ENCODE measurements at regions not wholly inside any gene's neighbourhood (a gene's known extent, or its start where the extent isn't known, plus 50 kb on each side); places are given as distances from the start of the nearest gene placed in this dataset.

DNA sequence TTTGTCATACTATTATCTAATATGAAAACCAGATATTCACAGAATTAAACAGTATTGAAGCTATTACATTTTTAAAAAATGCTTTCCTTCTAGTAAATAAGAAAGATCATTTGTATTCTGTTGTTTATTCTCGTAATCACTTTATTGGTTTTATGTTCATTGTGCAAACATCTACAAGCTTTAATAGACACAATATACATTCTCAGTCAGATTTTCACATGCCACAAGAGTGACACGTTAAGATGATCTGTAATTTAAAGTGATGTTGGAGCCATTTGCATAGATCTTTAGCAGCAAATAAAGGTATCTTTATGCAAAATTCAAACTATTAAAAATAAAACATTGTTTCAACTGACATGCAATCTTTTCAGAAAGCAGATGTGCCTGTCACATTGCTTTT, 469.9 kb downstream of the PCDH11X start:
- FAIRE-seq (no peak), ATAC-seq (no peak), DNase-seq (ENCODE audit: low spot score) (no peak)
- intact Hi-C loops (cut with micrococcal nuclease; ENCODE audit: unreplicated experiment): no loop called here
- TF ChIP-seq ZSCAN31 (CRISPR knock-in tag; IDR thresholded peaks at IDR 0.05; ENCODE audit: low read depth): no peak
- TF ChIP-seq ZNF75D (CRISPR knock-in tag; IDR thresholded peaks at IDR 0.05; ENCODE audit: borderline replicate concordance): no peak
- no peak for TF ChIP-seq ZNF180 (CRISPR knock-in tag; IDR thresholded peaks at IDR 0.05; ENCODE audit: borderline replicate concordance, low read depth)
- TF ChIP-seq PLRG1 (conservative IDR thresholded peaks at IDR 0.05): no peak
- no peak for TF ChIP-seq ZNF350 (CRISPR knock-in tag; IDR thresholded peaks at IDR 0.05; ENCODE audit: borderline replicate concordance, low read depth)
- TF ChIP-seq ZNF792 (CRISPR knock-in tag; IDR thresholded peaks at IDR 0.05): no peak
- TF ChIP-seq ESRRA (CRISPR knock-in tag; IDR thresholded peaks at IDR 0.05; ENCODE audit: low read depth): no peak
- no peak for TF ChIP-seq ETV5 (CRISPR knock-in tag; IDR thresholded peaks at IDR 0.05; ENCODE audit: borderline replicate concordance)
- no peak for TF ChIP-seq TERF1 (CRISPR knock-in tag; IDR thresholded peaks at IDR 0.05)
- no peak for TF ChIP-seq ZNF704 (CRISPR knock-in tag; IDR thresholded peaks at IDR 0.05; ENCODE audit: borderline replicate concordance)
- no peak for TF ChIP-seq NFYC (CRISPR knock-in tag; IDR thresholded peaks at IDR 0.05)
- TF ChIP-seq ZSCAN25 (CRISPR knock-in tag; IDR thresholded peaks at IDR 0.05): no peak
- no peak for TF ChIP-seq AGO1 (IDR thresholded peaks at IDR 0.05; ENCODE audit: low read depth, low read length, poor library complexity, severe bottlenecking)
- TF ChIP-seq NFE2 (CRISPR knock-in tag; IDR thresholded peaks at IDR 0.05): no peak
- TF ChIP-seq KDM3A (CRISPR knock-in tag; IDR thresholded peaks at IDR 0.05; ENCODE audit: low read depth): no peak
- TF ChIP-seq ZNF660 (CRISPR knock-in tag; IDR thresholded peaks at IDR 0.05; ENCODE audit: borderline replicate concordance, low read depth): no peak
- Histone ChIP-seq H3K9me3 (ENCODE audit: low read length) (no peaks in the 10 kb centered on the region), H3K36me3 (replicated peaks in 1 of 2; ENCODE audit: control insufficient read depth in 1 of 2, insufficient read depth in 2 of 2, low read length in 2 of 2) (no peaks in the 10 kb centered on the region), H3K4me2 (ENCODE audit: low read depth, low read length) (no peak overlapping the region), H3K4me3 (replicated peaks in 1 of 3; ENCODE audit: insufficient read depth in 1 of 3, low read depth in 2 of 3, low read length in 3 of 3) (no peak overlapping the region), H3K79me2 (ENCODE audit: insufficient read depth, low read length) (no peaks in the 10 kb centered on the region), H3K9ac (ENCODE audit: insufficient read depth, low read depth, low read length) (no peak overlapping the region), H3K27me3 (ENCODE audit: control insufficient read depth in 1 of 2, insufficient read depth in 2 of 2, low read length in 2 of 2) (no peaks in the 10 kb centered on the region), H4K20me1 (ENCODE audit: insufficient read depth, low read length) (no peaks in the 10 kb centered on the region), H3K4me1 (ENCODE audit: insufficient read depth, low read length) (no peaks in the 10 kb centered on the region), H3K27ac (ENCODE audit: extremely low read length, insufficient read depth, low read length) (no peak overlapping the region), H2AFZ (ENCODE audit: low read length) (no peak overlapping the region)
- WGBS (ENCODE audit: low lambda C conversion rate): 0% methylated on average over 2 of the region's 2 CpGs
- POLR2A ChIA-PET: no interaction called here
- CTCF ChIA-PET (ENCODE audit: low intra/inter-chr PET ratio, low total read pairs): no interaction called here
- in situ Hi-C loops (cut with HindIII; ENCODE audit: extremely low pct_ligation_motif_present, low pct_unique_long_range_greater_than_20kb): no loop called here
- BruUV-seq (replicated peaks): no TSS peak

Data from HepG2 (cell line).